Iris pigment epithelial cell (primary cell): ENCODE measurements at regions not wholly inside any gene's neighbourhood (a gene's known extent, or its start where the extent isn't known, plus 50 kb on each side); places are given as distances from the start of the nearest gene placed in this dataset.

ENCODE experiments used
- DNase-seq: peaks from one replicate; pipeline ENCODE4 v3.0.0-alpha.2; 2011; ENCODE audit warnings: low read depth

DNA sequence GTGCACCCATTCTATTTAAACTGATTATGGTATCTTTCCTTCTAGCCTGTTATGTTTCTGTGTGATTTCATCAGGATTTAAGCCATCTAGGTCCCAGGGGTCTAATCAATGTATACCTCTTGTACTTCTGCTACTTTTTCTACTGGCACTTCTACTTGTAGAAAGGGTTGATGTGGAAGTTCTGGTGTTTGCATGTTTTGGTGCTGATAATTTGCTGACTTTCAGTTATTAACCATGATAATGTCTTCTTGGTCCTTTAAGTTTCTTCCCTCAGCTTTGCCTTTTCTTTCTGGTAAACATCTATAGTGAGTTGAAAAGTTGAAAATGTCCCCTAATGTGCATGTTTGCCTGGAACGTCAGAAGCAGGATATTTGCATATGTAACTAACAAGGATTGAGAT is 390.6 kb upstream of the MAP3K7 start:
- DNase-seq: no peak

- no peak for DNase-seq
Measured at GRCh38 chr6:90976341-90976740, 389.5 kb upstream of the MAP3K7 start.

DNA sequence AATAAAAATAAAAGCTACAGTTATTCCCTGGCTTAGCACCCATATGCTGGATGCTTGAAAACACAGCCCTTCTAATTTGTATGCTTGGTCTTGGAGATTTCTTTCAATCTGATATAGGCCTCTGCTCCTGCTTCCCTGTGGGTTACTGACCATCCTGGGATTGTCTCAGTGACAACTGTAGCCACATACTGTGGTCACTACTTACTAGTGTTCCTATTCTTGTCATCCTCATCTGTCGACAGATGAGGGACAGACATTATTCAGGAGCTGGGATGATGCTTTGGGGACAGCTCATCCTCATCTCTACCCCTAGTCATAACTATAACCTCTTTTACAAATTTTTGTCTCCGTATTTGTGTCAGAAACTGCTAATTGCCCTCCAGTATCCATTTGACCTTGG is 388.9 kb upstream of the MAP3K7 start:
- no peak for DNase-seq

GRCh38 chr6:90973188-90973587 is 386.3 kb upstream of the MAP3K7 start:
- no peak for DNase-seq

DNA sequence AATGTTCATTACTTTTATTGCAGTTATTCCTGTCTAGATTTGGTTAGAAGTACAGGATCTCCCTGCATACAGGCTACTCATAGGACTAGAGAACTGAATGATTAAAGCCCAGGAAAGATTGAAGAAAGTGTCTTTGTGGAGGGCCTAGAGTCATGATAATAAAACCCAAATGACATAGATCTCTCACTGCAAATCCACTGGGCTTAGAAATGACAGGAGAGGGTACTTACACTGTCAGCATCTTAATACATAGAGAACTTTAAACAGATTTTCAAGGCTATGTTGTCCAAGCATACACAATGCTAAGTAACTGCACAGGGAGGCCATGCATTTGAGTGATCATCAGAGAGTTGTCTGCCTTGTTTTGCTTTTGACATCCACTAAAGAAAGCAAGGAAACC is 383.8 kb upstream of the MAP3K7 start:
- DNase-seq: no peak

DNA sequence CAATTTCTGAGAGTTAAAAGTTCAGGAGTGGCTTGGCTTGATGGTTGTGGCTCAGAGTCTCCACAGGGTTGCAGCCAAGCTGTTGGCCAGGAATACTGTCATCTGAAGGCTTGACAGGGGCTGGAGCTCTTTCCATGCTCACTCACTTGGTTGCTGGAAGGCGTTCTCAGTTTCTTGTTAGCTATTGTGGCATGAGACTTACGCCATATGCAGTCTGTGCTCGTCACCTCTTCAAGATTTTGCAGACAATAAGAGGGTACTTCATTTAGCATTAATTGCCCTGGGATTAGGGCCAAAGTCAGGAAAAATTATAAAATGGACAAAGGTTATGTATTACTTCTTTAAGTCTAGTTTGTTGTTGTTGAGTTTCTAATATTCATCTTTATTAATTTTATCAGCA is 380.6 kb upstream of the MAP3K7 start:
- no peak for DNase-seq

DNA sequence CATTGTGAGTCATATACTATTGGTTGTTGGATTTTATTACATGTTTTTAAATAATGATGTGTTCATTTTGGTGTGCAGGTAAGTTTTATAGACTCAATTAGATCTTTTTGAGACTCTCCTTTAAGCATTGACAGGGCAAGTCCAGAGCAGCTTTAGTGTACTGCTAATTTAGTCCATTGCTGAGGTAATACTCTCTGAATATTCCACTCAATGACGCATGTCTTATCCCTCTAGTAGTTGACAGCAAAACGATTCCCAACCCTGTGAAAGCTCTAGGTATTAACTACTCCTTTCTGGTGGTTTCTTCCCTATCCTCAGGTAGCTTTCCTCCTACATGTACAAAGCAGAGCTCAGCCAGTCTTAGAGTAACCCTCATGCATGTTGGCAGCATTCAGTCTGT is 373.5 kb upstream of the MAP3K7 start:
- DNase-seq: no peak

DNA sequence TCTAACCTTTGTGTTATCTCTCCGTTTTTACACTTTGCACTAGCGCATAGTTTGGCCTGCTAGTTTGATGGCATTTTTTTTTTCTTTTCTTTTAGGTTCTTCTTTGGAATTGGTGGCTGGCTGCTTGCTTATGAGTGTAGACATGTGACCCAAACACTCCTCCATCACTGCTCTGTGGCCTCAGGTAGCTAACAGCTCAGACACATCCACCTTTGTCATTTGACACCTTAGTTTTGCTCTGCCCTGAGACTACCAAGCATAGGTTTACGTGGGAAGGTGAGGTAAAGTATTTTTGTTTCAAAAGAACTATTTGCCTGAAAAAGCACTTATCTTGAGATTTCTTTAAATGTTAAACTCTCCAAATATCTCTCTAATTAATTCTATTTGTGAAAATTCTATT is 368.4 kb upstream of the MAP3K7 start:
- no peak for DNase-seq

DNA sequence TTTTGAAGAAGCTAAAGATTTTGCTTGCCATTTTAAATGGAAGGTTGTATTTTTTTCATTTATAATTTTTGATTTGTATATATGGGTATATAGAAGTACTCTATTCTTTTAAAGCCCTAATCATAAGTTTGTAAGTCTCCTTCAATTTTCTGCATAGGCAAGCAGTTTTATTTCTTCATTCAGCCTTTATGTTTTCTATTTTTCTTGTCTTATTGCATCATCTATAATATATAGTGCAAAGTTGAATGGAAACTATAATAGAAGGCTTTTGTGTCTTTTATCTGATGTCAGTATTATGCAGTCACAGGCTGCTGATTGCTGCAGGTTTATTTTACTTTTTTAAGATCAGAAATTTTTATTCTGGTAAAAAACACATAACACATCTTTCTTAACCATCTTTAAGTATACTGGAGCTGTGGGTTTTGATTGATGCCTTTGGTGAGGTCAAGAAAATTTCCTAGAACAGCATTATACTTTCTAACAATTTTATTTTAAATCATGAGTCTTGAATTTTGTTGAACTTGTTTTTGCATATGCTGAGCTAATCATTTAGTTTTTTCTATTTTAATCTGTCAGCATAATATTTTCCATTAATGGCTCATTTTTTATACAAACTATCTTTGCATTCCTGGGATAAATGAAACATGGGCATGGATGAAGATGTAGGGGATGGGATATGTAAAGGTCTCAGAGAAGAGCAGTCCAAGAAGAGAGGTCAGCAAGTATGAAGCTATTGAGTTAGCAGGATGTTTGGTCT is 366.7 kb upstream of the MAP3K7 start:
- no peak for DNase-seq

DNA sequence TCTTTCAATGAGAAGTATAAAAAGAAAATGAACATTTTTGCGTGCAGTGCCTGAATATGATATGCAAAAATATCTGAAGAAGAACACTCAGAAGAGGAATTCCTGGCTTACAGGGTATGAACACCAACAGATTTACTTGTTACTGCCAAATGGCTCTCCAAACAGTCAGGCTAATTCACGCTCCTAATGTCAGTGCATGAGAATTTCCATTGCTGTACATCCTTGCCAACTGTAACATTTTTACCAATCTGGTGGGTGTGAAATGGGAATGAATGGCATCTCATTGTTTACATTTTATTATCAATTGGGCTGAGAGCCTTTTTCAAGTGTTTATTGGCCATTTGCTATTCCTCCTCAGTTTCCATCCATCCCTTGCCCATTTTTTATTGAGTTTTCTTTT is 365.3 kb upstream of the MAP3K7 start:
- DNase-seq: no peak

GRCh38 chr6:90948540-90948939 is 361.7 kb upstream of the MAP3K7 start:
- no peak for DNase-seq

GRCh38 chr6:90947184-90948064 is 360.6 kb upstream of the MAP3K7 start:
- no peak for DNase-seq

DNA sequence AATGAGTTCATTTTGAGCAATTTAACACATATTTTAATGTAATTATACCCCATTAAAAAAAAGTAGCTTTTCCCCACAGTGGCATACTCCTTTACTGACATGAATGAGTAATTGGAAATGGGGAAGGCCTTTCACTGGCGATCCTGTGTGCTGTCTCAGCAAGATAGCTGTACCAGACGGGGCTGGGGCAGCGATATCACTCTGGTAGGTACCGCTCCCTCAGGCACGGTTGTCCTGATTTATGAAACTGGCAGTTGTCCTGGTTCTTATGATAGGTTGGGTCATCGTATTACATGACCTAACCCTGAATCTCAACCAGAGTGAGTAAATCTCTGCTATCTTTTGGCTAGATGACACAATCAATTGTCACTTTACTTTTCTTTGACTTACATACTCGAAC is 355.0 kb upstream of the MAP3K7 start:
- no peak for DNase-seq

DNA sequence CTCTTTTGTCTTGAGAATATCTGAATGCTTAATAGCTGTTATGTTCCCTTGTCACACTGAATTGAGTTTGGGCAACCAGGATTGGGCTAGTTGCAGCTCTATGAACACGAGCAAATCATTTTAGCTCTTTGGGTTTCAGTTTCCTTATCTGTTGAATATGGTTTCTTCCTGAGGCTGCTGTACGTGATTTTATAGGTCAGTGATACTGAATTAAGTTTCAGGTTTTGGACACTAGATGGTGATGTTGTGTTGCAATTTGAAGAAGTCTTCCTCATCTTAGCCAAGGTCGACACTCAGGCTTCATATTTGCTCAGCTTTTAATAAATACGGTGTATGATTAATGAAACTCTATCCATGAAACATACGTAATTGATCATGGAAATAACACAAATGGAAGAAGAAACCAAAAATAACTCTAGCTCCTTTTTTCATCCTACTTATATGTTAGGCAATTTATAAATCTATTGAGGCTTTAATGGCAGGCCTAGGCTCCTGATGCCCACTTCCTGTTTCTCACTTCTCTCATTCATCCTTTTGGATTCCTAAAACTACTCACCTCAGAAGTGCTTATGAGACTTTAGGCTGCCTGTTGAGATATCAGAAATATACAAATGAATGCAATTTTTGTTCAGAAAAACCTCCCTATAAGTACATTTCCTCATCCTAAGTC is 354.1 kb upstream of the MAP3K7 start:
- peak; percentile 70 for DNase-seq

DNA sequence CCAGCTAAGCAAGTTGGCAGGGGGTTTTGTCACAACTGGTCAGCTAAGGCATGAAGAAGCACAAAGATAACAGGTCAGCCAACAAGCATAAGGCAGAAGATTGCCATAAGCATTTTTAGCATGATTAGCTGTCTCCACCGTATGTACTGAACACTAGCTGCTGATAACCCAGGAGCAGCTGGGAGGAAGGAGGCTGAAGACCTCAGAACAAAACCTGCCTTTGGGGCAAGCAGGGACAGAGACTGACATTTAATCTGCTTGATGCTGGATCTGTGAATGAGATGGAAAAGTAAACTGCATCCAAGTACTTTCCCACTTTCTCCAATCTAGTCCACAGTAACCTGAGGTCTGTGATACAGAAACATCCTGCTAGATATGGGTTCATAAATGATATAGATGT is 353.0 kb upstream of the MAP3K7 start:
- no peak for DNase-seq

DNA sequence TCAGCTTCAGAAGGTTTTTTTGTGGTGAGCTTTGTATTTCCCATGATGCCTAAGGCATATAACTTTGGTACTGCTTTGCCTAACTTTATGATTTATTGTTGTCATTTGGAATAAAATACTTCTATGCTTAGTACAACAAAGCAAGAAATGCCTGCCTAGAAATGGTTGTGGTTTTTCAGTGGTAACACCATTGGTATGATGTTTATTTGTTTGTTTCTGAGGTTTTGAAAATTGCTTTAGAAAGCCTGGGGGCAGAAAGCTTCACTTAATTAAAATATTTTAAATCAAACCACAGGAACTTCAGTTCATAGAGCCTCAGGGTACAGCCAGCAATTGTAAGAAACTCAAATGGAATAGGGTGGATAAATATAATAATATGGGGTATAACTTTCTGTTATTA is 351.2 kb upstream of the MAP3K7 start:
- no peak for DNase-seq

DNA sequence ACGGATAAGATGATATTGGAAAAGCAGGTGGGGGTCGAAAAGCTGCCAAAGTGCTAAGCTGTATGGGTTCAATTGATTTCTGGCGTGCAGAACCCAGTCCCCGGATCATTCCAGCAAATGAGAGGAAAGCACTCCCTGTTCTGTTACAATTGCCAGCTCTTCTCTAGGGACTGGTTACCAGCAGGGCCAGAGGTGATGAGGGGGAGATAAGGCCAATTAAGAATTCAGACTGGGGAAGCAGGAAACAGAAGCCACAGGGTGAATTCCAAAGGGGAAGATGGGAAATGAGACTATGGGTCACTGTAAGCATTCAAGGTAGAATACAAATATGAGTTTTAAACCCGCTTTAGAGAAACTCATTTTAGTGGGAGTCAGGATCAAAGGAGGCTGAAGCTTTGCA is 349.4 kb upstream of the MAP3K7 start:
- DNase-seq: no peak

DNA sequence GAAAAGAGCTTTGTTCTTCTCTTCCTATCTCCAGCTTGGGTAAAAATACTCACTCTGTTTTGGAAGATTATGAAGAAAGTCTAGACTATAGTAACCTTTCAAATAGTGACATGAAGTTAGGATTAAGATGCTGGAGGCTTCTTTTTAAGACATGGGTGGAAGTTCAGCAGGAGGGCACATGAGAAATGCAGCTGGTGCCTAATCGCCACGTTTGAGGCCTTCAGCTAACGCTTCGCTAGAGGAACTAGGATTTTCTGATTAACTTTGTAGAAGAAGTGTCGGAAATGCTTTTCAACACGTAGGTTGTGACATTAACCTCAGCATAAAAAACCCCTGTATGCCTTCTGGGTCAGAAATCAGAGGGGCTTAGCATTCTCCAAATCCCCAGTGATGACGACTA is 348.1 kb upstream of the MAP3K7 start:
- DNase-seq: no peak

- no peak for DNase-seq
Measured at GRCh38 chr6:90934081-90934480, 347.2 kb upstream of the MAP3K7 start.

DNA sequence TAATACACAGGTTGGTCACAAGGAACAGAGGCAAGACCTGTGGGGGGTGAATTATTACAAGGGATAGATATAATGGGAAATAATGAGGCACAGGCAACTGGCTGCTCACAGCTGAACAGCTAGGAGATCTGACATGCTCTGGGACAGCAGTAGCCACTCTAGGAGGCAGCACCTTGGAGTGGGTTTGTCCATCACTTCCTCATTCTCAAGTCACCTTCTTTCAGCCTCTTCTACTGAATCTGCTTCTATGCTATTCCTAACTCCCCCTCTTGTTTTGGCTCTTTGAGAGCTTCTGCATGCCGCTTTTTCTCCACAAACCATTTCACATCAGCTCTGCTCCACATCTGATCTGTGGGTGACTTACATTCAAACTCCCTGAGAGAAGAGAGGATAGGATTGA is 345.5 kb upstream of the MAP3K7 start:
- DNase-seq: no peak

- DNase-seq: no peak
Measured at GRCh38 chr6:90928051-90928450, 341.2 kb upstream of the MAP3K7 start.

DNA sequence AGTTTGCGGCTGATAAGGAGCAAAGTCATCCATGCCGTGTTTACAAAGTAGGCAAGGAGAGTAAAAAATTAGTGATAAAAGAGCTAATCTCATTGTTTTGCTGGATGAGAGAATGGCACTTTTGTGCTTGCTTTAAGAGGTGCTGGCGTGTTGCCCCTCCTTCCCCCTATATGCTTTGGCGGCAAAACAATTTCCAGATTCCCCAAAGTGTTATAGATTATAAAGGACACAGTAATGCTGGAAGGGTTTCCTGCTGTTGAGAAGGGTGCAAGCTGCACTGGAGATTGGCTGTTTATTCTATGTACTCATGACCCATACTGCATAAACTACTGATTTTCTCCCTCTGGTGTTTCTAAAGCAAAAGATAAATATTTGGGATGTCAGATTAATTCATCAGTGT is 338.9 kb upstream of the MAP3K7 start:
- no peak for DNase-seq

DNA sequence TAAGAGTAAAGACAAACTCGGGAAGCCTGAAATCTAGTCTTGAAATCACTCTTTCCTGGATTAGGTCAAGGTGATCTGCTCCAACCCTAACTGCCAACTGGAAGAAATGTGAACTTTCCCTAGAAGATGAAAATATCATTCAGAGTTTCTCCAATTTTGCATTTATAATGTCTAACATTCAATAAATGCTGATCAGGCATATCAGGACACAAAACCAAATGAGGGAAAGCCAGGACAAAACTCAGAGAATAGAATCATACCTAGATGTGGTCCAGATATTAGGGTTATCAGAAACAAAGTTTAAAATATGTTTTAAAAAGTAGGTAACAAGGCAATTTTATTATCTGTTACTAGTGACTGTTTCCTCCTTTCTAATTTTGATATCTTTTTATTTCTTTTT is 335.5 kb upstream of the MAP3K7 start:
- DNase-seq: no peak
